Mesenchymal stem cell (in vitro differentiated cells and primary cell): ENCODE measurements at regions not wholly inside any gene's neighbourhood (a gene's known extent, or its start where the extent isn't known, plus 50 kb on each side); places are given as distances from the start of the nearest gene placed in this dataset.

Experiments used
- DNase-seq: peaks from one replicate; pipeline ENCODE4 v3.0.0-alpha.2; 2013
- H2AFZ ChIP-seq: one replicate; pipeline ENCODE4 v1.6.1; 2013; ENCODE audit warnings: low read depth, mild to moderate bottlenecking, control low read depth, inconsistent platforms, low read length, moderate library complexity
- H2AK5ac ChIP-seq: 2 replicates; pipeline ENCODE4 v1.6.1; 2013; ENCODE audit warnings: low read length, moderate library complexity, mild to moderate bottlenecking, inconsistent platforms; ENCODE audit not compliant: severe bottlenecking
- H2BK120ac ChIP-seq: one replicate; pipeline ENCODE4 v1.6.1; 2013; ENCODE audit warnings: low read depth, mild to moderate bottlenecking, inconsistent platforms, low read length, moderate library complexity
- H2BK12ac ChIP-seq, 2 experiments: one replicate each; pipeline ENCODE4 v1.6.1; 2013; ENCODE audit warnings: inconsistent platforms in 2 of 2, low read length in 2 of 2, mild to moderate bottlenecking in 2 of 2, moderate library complexity in 2 of 2, control low read depth in 1 of 2
- H2BK15ac ChIP-seq: one replicate; pipeline ENCODE4 v1.6.1; 2013; ENCODE audit warnings: mild to moderate bottlenecking, low read depth, inconsistent platforms; ENCODE audit not compliant: poor library complexity, severe bottlenecking
- H2BK5ac ChIP-seq: 2 replicates; pipeline ENCODE4 v1.6.1; 2013; ENCODE audit warnings: low read depth, mild to moderate bottlenecking, low read length, control low read depth, inconsistent platforms; ENCODE audit not compliant: poor library complexity, severe bottlenecking
- H3K14ac ChIP-seq, 2 experiments: one replicate each; pipeline ENCODE4 v1.6.1; 2013; ENCODE audit warnings: inconsistent platforms in 2 of 2, low read length in 2 of 2, control low read depth in 1 of 2, mild to moderate bottlenecking in 1 of 2, moderate library complexity in 1 of 2
- H3K18ac ChIP-seq, 2 experiments: one replicate each; pipeline ENCODE4 v1.6.1; 2013; ENCODE audit warnings: inconsistent platforms in 2 of 2, low read length in 2 of 2, control low read depth in 1 of 2, low read depth in 1 of 2, mild to moderate bottlenecking in 1 of 2
- H3K23ac ChIP-seq, 2 experiments: one replicate each; pipeline ENCODE4 v1.6.1; 2013; ENCODE audit warnings: inconsistent platforms in 2 of 2, low read length in 2 of 2, mild to moderate bottlenecking in 2 of 2, moderate library complexity in 2 of 2, control low read depth in 1 of 2
- H3K27ac ChIP-seq: 2 replicates; pipeline ENCODE4 v1.5.1; 2013; ENCODE audit warnings: mild to moderate bottlenecking, moderate library complexity, low read length, control low read depth, inconsistent platforms; ENCODE audit not compliant: poor library complexity, severe bottlenecking
- H3K27me3 ChIP-seq, 2 experiments: 2 replicates each; pipeline versions ENCODE4 v1.6.1 to v1.7.0; 2013; ENCODE audit warnings: low read length in 2 of 2, mild to moderate bottlenecking in 2 of 2, moderate library complexity in 2 of 2, control low read depth in 1 of 2, inconsistent platforms in 1 of 2; ENCODE audit not compliant: control insufficient read depth in 1 of 2, insufficient read depth in 1 of 2
- H3K36me3 ChIP-seq, 2 experiments: 2 replicates each; pipeline versions ENCODE4 v1.6.1 to v1.7.0; 2013; ENCODE audit warnings: low read length in 2 of 2, control low read depth in 1 of 2, inconsistent platforms in 1 of 2, low read depth in 1 of 2, mild to moderate bottlenecking in 1 of 2; ENCODE audit not compliant: insufficient read depth in 2 of 2, control insufficient read depth in 1 of 2
- H3K4ac ChIP-seq, 2 experiments: one replicate each; pipeline ENCODE4 v1.6.1; 2013; ENCODE audit warnings: inconsistent platforms in 2 of 2, low read length in 2 of 2, mild to moderate bottlenecking in 2 of 2, moderate library complexity in 2 of 2, control low read depth in 1 of 2, low read depth in 1 of 2
- H3K4me1 ChIP-seq: 2 replicates; pipeline ENCODE4 v1.6.1; 2013; ENCODE audit warnings: low read depth, low read length, control low read depth; ENCODE audit not compliant: control insufficient read depth, insufficient read depth
- H3K4me2 ChIP-seq: 2 replicates; pipeline ENCODE4 v1.6.1; 2013; ENCODE audit warnings: low read length, mild to moderate bottlenecking, inconsistent platforms; ENCODE audit not compliant: poor library complexity, severe bottlenecking
- H3K4me3 ChIP-seq, 2 experiments: 2 replicates each; pipeline versions ENCODE4 v1.5.1 to v1.7.0; 2013; ENCODE audit warnings: low read length in 2 of 2, mild to moderate bottlenecking in 2 of 2, control low read depth in 1 of 2, low read depth in 1 of 2; ENCODE audit not compliant: insufficient read depth in 1 of 2
- H3K79me1 ChIP-seq: replicated peaks from 2 replicates; pipeline ENCODE4 v1.6.1; 2013; ENCODE audit warnings: mild to moderate bottlenecking, control low read depth, low read length, inconsistent platforms; ENCODE audit not compliant: poor library complexity, severe bottlenecking
- H3K9ac ChIP-seq: 2 replicates; pipeline ENCODE4 v1.7.0; 2013; ENCODE audit warnings: mild to moderate bottlenecking, low read length, moderate library complexity
- H3K9me3 ChIP-seq: 2 replicates; pipeline ENCODE4 v1.7.0; 2013; ENCODE audit warnings: mild to moderate bottlenecking, low read length; ENCODE audit not compliant: control insufficient read depth
- H4K8ac ChIP-seq: one replicate; pipeline ENCODE4 v1.6.1; 2013; ENCODE audit warnings: inconsistent platforms, mild to moderate bottlenecking, low read length, moderate library complexity
- H4K91ac ChIP-seq: one replicate; pipeline ENCODE4 v1.6.1; 2013; ENCODE audit warnings: mild to moderate bottlenecking, low read length, inconsistent platforms
- WGBS: methylation state at CpG from one replicate; pipeline ENCODE4 v1.1.7; 2013; ENCODE audit warnings: mixed read lengths; 5-methylcytosine and 5-hydroxymethylcytosine counted together

DNA sequence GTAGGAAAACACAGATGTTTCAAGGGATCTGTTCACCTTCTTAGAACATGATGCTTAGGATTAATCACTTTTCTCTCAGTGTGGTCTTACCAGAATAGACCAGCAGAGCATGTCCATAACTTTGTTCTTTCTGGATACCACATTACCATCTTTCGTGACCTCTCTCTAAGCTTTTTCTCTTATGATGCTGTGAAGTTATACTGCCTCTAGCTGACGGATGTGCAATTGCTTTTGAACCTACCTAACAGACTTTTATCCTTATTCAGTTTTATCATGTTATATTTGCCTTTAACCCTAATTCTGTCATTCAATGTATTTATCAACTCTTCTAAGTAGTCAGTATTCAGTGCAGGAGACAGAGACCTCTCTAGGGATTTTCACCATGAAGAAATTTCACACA lies 246.7 kb downstream of the DACT1 start:
- Histone ChIP-seq H3K27me3 (peaks cover 0 to 65% of the 10 kb centered on the region in 2 experiments), H3K9ac (no peak overlapping the region), H3K23ac (no peak overlapping the region), H3K79me1 (no peaks in the 10 kb centered on the region), H3K4me1 (peaks cover 5% of the 10 kb centered on the region), H3K36me3 (no peaks in the 10 kb centered on the region), H2BK15ac (no peak overlapping the region), H4K91ac (no peak overlapping the region), H3K18ac (no peak overlapping the region), H3K4me2 (no peak overlapping the region), H2BK120ac (no peak overlapping the region), H3K14ac (no peak overlapping the region), H3K27ac (no peak overlapping the region), H2BK5ac (no peak overlapping the region), H2BK12ac (no peak overlapping the region), H3K4me3 (no peak overlapping the region), H4K8ac (no peak overlapping the region), H2AK5ac (no peak overlapping the region), H3K4ac (no peak overlapping the region), H3K9me3 (no peaks in the 10 kb centered on the region), H2AFZ (no peak overlapping the region)
- DNase-seq = no peak
- WGBS = 95% methylated on average over 2 of the region's 2 CpGs

DNA sequence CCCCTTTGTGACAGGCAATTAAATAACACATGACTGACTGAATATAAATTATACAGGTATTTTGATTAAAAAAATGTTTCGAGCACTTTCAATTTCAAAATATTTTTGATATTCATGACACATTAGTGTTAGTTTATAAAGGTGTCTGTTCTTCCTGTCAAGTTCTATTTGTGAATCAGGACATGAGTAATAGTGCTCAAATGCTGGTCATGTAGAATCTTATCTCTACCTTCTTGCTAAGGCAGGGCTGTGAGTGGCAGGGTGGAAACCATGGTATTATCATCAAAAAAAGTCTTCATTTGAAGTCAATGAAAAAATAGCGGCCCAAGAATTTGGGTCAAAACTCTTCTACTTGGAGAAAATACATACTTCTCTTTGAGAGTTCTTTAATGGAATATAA lies 250.2 kb downstream of the DACT1 start:
- Histone ChIP-seq H3K4ac (no peak overlapping the region), H3K9me3 (no peaks in the 10 kb centered on the region)
- WGBS = 80% methylated on average over 1 of the region's 2 CpGs

DNA sequence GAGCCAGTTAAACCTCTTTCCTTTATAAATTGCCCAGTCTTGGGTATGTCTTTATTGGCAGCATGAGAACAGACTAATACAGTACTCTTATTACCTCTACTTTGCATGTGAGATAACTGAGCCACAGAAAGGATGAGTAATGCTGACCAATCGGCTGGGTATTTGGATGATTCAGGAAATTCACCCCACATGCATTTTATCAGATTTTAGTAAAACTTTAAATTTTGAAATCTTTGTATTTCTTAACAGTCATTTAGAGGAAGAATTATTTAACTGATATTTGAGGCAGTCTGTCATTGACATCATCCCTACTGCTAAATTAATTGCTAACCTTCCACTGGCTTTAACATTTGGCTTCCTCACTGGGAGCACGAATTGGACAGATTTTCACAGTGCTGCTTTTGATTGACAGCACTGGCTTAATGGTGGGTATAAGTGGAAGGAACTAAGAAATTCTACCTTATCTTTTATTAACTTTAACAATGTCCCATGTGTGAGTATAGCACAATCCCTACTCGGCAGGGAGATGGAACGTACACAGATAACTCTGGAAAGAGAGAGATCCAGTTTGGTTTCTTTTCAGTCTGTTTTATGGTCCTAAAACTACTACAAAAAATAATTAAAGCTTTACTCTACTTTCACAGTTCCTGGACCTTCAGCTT lies 261.0 kb downstream of the DACT1 start:
- 70% methylated on average over 2 of the region's 4 CpGs for WGBS
- no peaks in the 10 kb centered on the region for H3K36me3 ChIP-seq

More for the DNA sequence above, 250.2 kb downstream of the DACT1 start:
- H3K36me3 ChIP-seq = no peaks in the 10 kb centered on the region
- H3K27me3 ChIP-seq = peaks cover 0 to 73% of the 10 kb centered on the region in 2 experiments
- no peak overlapping the region for H4K91ac ChIP-seq
- no peak overlapping the region for H3K14ac ChIP-seq
- H3K79me1 ChIP-seq = no peaks in the 10 kb centered on the region
- H3K9ac ChIP-seq = no peak overlapping the region
- no peak overlapping the region for H3K18ac ChIP-seq
- no peak overlapping the region for H2AFZ ChIP-seq
- no peak overlapping the region for H2BK12ac ChIP-seq
- H3K27ac ChIP-seq = no peak overlapping the region
- H2BK120ac ChIP-seq = no peak overlapping the region
- H3K4me1 ChIP-seq = peaks cover 2% of the 10 kb centered on the region
- no peak overlapping the region for H2BK5ac ChIP-seq
- H3K4me3 ChIP-seq = no peak overlapping the region
- no peak overlapping the region for H2BK15ac ChIP-seq
- no peak overlapping the region for H2AK5ac ChIP-seq
- H3K23ac ChIP-seq = no peak overlapping the region
- DNase-seq = no peak
- H3K4me2 ChIP-seq = no peak overlapping the region
- no peak overlapping the region for H4K8ac ChIP-seq

GRCh38 chr14:58899317-58899713 lies 261.6 kb downstream of the DACT1 start:
- Histone ChIP-seq H3K9ac (peak overlapping the region; percentile 10), H3K4me1 (no peaks in the 10 kb centered on the region), H3K4me2 (no peak overlapping the region), H2BK12ac (no peak overlapping the region), H4K8ac (no peak overlapping the region), H3K14ac (no peak overlapping the region), H3K23ac (no peak overlapping the region), H3K4me3 (no peak overlapping the region), H2BK120ac (no peak overlapping the region), H3K79me1 (no peaks in the 10 kb centered on the region), H3K18ac (no peak overlapping the region), H3K27me3 (peaks cover 0 to 31% of the 10 kb centered on the region in 2 experiments), H3K36me3 (no peaks in the 10 kb centered on the region), H3K4ac (no peak overlapping the region), H2AFZ (no peak overlapping the region), H2BK5ac (no peak overlapping the region), H4K91ac (no peak overlapping the region), H2BK15ac (no peak overlapping the region), H3K27ac (peak overlapping the region; percentile 91), H3K9me3 (no peaks in the 10 kb centered on the region), H2AK5ac (no peak overlapping the region)
- DNase-seq = peak; percentile 89
- WGBS = 34% methylated on average over 3 of the region's 3 CpGs

More for the DNA sequence above, 261.0 kb downstream of the DACT1 start:
- Histone ChIP-seq H3K79me1 (no peaks in the 10 kb centered on the region), H3K4me2 (no peak overlapping the region), H3K4me1 (no peaks in the 10 kb centered on the region), H4K8ac (no peak overlapping the region), H2AFZ (no peak overlapping the region), H3K18ac (no peak overlapping the region), H2AK5ac (no peak overlapping the region), H2BK12ac (no peak overlapping the region), H3K27ac (peak overlapping the region; percentile 91), H3K27me3 (peaks cover 0 to 27% of the 10 kb centered on the region in 2 experiments), H3K4ac (no peak overlapping the region), H3K4me3 (no peak overlapping the region), H4K91ac (no peak overlapping the region), H2BK15ac (no peak overlapping the region), H2BK5ac (peak overlapping the region; percentile 66), H3K14ac (no peak overlapping the region), H3K9ac (peak overlapping the region; percentile 10), H2BK120ac (no peak overlapping the region), H3K9me3 (no peaks in the 10 kb centered on the region), H3K23ac (no peak overlapping the region)
- peak; percentile 93 for DNase-seq
